NCI-H345 treated with DMSO at 0.1 percent for 48 hours (cell line): ENCODE measurements at regions not wholly inside any gene's neighbourhood (a gene's known extent, or its start where the extent isn't known, plus 50 kb on each side); places are given as distances from the start of the nearest gene placed in this dataset.

Experiments
- DNase-seq: peaks from one replicate; lab custom pipeline; 2025; ENCODE audit not compliant: unreplicated experiment; lab: John Stamatoyannopoulos, UW

DNA sequence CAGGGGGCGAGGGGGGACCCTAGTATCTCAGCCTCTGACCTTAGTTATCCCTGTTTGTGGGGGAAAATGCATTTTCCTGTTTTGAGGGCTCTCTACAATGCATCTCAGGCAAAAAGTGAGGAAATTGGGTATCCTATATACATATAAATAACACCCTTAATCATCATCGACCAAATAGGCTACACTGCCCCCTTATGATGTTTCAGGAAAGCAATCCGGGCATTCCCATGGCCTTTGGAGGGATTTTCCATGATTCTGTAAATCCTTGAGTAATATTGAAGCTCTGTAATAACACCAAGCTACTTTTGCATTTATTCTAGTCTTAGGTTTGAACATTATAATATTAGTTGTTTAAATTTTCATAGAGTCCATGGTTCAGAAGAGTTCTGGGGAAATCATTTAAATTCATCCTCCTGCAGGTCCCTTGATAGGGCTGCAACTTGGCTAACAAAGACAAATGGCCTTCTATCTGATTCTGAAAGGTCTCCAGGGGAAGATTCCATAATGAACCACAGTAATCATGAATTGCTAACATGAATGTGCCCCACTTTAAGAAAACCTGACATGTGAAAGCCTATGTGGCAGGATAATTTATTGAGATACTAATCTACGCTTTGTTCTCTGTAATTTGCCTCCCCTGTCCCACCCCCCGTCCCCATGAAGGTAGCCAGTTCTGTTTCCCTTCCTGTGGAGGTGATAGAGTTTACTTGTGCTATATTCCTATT, 91.5 kb upstream of the SCOC start:
- DNase-seq: no peak

GRCh38 chr4:140277576-140277975, 95.9 kb upstream of the SCOC start:
- DNase-seq: no peak

DNA sequence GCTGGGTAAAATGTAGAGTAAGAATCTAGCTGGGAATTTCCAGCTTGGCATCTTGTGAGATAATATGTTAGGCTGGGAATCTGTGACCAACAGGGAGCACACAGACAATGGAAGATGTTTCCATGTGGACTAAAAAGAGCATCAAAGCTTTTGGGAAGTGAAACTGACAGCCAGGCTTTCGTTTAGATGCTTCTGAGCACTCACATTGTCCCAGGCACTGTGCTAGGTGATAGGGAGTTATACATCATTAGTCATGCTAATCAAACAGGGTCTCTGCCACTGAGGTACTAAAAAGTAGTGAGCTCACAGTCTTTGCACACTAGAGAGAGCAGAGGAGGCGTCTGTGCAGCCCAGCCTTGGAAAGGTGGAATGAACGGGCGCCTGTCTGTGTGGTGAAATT, 101.9 kb upstream of the SCOC start:
- DNase-seq: no peak

DNA sequence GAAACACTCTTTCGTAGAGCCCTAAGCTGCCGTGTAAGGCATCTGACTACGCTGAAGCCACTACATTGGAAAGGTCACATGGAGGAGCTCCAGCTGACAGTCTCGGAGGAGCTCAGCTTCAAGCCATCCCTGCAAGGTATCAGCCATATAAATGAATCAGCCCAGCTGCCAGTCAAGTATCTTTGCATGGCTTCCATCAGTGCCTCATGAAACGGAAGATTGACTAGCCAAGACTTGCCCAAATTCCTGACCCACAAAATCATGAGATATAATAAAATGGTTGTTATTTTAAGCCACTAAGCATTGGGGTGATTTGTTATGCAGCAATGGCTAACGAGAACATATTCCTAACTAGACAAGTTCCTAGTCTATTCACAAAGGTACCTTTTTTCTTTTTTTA, 104.1 kb upstream of the SCOC start:
- DNase-seq: no peak

- DNase-seq: no peak
Observed at GRCh38 chr4:140268186-140268841, 105.1 kb upstream of the SCOC start.

- DNase-seq: no peak
Observed at GRCh38 chr4:140267576-140267975, 105.9 kb upstream of the SCOC start.

DNA sequence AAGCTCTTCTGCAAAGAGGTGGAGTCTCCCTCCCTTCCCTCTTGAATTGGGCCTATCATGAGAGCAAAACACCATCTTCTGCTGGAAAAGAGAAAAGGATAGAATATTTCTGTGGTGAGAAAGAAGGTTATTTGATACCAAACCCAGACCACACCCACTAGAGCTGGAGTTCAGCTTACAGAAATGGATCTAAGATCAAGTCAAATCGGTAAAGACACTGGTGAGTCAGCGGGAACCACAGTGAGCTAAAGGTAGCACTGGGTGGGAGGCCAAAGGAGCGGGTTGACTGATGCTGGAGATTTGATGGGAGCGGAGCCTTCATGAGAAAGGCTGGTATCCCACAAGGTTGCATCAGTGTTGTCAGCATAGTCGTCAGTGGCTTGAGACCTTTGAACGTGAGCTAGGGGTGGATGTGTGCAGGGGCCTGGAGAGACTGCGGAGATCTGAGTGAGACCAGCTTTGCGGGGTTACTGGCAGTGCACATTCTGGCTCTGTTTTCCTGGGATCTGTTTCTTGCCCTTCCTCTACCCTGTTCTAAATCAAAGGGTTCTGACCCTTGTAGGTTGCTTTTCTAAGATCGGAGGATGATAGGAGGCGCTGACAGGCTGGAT, 106.4 kb upstream of the SCOC start:
- DNase-seq: no peak

DNA sequence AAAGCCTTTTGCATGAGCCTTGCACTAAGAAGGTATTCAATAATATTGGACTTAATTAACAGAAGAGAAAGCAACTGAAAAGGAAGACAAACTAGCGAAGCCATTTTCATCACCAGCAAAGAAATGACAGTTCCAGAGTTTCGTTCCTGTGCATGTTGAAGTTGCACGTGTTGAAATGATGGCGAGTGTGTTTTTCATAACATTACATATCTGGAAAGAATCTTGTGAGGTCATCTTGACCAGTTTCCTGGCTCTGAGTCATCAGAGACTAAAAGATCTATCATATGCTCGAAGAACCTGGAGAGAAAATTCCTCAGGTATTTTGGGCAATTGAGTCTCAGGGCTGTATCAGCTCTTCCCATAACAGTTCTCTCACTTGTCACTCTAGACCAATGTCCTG, 106.2 kb upstream of the MAML3 start:
- DNase-seq: no peak

DNA sequence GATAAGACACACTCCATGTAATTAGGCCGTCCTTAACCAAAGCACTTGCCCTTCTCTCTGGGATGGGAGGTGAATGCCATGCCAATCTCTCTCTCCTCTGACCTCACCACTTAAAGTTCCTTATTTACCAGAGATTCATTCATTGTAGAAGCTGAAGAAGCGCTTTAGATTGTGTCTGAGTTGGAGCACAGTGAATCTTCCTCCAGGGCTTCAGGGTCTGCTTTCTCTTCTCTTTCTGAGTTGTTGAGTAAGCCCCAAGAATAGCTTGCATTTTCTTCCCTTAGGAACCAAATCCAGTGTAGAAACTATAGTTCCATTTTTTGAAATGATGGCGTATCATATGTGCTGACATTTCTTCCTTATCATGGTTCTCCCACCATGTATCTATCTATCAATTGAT, 104.5 kb upstream of the MAML3 start:
- no peak for DNase-seq

DNA sequence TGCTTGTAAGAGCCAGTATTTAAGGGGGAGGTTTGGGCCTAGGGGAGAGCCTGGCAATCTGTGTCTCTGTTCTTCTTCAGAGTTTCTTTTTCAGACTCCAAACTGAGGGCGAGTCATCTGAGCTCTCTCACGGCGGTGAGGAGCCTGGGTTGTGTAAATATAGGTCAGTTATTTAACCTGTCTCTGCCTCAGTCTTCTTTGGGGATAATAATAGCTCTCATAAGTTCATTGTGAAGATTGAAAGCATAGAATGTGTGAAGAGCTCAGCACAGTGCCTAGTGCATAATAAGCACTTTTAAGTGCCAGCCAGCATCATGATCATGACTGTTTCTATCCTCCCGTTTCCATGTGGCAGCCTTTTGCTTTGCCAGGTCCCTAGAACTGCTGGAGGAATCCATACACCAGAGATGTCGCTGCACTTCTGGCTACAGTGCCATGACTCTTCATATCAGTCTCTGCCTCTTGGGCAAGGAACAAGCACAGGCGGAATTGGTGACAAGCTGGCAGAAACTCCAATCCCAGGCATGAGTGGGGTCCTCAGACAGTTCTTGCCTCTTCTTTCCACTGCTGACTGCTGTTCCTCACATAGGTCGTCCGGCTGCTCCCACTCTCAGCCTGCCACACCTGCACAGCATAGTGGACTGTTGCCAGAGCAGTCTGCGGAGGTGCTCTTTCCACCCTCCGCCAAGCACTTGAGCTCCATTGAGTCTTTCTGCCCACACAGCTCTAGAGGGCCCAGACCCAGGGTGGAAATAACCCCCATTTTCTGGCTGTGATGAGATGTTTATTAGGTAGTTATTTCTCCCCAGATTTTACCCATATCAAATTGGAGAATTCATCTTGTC, 103.7 kb upstream of the MAML3 start:
- no peak for DNase-seq

GRCh38 chr4:140256941-140257340, 103.0 kb upstream of the MAML3 start:
- no peak for DNase-seq

DNA sequence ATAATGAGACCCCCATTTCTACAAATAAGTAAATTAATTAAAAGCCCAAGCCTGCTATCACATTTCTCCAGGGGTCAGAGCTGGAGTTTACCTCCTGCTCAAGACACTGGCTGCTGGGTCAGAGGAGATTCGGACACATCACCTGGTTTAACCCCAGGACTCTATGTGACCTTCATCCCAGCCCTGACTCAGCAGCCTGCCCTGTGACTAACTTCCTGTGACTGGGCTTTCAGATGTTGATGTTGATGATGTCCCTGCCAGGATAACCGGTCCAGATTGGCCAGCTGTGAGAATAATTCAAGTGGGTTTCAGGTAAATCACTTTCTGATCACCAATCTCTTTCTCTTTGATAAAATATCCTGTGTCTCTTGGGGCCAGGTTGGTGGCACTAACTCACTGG, 102.4 kb upstream of the MAML3 start:
- DNase-seq: no peak

- DNase-seq: no peak
Observed at GRCh38 chr4:140255927-140256326, 101.9 kb upstream of the MAML3 start.

DNA sequence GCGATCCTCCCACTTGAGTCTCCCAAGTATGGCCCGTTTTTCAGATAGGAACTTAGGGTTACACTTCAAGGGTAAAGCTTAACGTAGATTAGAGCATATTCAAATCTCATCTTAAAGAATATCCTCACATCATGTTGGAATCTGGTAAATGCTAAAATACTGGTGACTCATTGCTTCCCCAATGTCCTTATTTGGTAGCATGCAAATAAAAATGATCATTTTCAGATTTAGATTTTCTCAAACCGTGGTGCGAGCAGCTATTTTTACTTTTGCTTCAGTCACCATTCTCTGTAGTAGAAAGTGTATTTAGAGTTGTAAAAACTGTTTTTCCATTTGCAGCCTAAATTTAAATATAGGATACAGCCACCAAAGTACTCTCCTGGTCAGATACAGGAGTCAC, 101.5 kb upstream of the MAML3 start:
- no peak for DNase-seq

GRCh38 chr4:140254651-140255299, 100.8 kb upstream of the MAML3 start:
- DNase-seq: no peak

- no peak for DNase-seq
Observed at GRCh38 chr4:140253556-140254027, 99.6 kb upstream of the MAML3 start.

DNA sequence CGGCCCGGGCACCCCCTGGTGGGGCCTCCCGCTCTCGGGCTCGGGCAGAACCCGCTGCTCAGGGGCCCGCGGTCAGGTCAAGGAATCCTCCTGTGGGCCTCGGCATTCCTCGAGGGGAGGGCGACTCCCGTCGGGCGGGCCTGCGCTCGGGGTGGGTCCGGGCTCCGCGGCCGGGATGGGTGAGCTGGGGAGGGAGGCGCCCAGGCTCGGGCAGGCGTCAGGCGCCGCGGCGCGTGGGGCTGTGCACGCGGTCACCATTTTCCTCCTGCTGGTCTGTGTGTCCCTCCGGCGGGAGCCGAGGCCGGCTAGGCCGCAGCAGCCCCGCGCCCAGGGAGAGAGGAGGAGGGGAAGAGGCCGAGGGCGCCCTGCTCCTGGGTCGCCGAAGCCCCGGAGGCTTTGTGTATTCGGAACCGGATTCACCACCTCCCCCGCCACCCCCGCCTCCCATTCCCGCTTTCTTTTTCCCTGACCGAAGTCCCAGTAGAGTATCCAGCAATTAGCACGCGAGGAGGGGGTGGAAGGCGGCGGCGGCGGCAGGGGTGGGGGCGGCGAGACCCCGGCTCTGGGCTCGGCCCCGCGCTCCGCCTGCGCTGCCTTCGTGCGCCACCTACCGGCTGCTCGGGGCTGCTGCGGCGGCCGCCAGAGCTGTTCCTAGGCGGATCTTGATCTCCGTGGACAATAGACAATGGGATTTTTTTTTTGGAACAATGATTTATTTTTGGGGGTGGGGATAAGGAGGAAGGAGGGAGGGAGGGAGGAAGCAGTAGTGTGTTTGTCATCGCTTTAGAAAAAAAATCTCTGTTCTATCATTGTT, 99.0 kb upstream of the MAML3 start:
- peak; percentile 52 for DNase-seq

DNA sequence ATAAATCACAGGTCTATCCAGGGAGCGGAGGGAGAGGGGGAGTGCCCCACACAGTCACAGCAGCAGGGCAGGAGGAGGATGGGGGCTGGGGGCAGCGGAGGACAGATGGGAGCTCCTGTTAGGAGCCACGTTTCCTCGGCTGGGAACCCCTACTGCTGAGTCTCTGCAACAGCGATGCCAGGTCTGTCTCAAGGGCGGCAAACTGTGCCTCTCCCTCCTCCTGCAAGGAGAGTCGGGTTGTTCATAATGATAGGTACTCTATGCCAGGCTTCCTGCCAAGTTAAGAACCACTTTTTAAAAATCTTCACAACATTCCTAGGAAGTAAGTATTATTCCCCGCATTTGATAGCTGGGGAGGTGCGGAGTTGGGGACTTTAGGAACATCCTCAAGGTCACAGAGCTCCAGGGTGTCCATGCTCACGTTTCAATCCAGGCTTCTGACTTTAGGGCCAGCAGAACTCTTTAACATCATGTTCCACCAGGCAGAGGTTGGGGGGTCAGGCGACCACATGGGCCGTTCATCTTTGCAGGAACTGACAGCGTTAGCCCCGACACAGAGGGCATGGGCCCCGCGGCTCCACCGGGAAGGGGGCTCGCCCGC, 98.3 kb upstream of the MAML3 start:
- DNase-seq: no peak

DNA sequence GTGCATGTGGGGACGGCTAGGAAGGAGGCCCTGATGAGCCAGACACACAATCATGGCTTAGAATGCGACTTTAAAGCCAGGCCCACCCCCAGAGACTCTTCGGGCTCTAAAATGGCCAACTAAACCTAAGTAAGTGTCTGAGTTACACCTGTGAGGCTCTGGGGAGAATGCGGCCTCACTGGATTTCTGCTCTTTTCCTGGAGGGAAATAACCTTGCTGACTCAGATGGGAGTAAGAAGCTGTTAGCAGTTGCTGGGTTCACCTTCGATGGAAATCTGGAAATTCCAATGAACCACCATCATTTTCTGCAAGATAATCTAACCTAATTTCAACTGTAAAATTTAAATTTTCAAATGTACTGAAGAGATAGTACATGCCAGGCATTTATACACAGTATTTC, 97.6 kb upstream of the MAML3 start:
- DNase-seq: no peak
